Medulla oblongata (tissue), 1 donor: ENCODE measurements at regions not wholly inside any gene's neighbourhood (a gene's known extent, or its start where the extent isn't known, plus 50 kb on each side); places are given as distances from the start of the nearest gene placed in this dataset.
"Not testable (repeated sequence)": the region's sequence is repeated elsewhere in the genome, so short reads cannot be mapped to it uniquely, and the experiment has no call there.

Experiments used
- DNase-seq: peaks from one replicate; pipeline ENCODE4 v3.0.0-alpha.2; 2015; ENCODE audit errors: extremely low spot score

- DNase-seq: no peak
These were observed 166.5 kb upstream of the LDB2 start for GRCh38 chr4:17064959-17065358.

GRCh38 chr4:17063888-17064287 lies 165.4 kb upstream of the LDB2 start:
- no peak for DNase-seq

GRCh38 chr4:17060230-17060629 lies 161.8 kb upstream of the LDB2 start:
- DNase-seq: no peak

DNA sequence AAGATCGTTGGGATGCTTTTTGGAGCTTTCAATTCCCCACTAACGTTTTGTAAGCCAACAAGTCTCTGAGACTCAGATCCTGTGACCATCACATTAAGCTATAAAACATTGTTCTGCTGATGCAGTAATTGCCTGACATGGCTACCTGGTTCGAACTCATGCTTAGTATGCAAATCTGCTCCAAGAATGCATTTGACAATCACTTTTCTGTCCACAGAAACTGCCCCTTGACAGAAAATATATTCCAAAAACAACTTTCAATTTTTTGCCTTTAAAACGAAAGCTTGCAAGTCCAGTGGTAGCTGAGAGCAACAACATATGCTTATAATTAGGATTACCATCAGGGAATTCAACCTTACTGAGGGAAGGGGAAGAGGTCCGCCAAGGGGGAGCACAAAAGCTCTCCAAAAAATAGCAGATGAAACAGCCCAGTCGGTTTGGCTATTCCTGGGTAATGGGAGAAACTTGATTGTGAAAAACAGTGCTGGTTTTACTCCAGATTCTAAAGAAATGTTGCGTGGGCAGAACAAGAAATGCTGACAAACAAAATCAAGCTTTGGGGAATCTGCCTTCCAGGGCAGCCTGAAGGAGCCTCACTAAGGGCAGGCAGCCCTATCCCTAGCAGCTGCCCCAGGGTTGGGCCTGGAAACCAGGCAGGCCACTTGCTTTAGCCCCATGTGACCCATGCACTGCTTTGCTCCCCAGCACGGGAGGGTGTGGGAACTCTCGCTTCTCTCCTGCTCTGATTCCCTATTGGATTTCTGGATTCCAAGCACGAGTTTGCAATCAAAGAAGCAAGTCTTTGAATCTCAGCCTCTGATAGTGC lies 160.7 kb upstream of the LDB2 start:
- no peak for DNase-seq

DNA sequence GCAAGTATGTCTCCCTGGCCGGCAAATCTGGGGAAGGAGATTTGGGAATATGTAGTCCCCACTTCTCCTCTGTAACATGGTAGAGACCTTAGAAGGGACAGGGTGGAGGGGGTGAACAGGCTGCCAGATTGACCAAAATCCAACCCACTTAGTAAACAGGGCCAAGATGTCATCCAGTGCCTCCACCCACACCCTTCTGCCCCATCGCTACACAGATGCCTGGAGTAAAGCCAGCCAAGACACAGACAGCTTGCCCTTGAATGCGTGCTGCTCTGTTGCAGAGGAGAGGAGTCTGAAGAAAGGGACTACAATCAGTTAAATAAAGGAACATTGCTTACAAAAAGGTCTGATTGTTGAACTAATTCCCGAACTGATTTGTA lies 160.1 kb upstream of the LDB2 start:
- DNase-seq: no peak

DNA sequence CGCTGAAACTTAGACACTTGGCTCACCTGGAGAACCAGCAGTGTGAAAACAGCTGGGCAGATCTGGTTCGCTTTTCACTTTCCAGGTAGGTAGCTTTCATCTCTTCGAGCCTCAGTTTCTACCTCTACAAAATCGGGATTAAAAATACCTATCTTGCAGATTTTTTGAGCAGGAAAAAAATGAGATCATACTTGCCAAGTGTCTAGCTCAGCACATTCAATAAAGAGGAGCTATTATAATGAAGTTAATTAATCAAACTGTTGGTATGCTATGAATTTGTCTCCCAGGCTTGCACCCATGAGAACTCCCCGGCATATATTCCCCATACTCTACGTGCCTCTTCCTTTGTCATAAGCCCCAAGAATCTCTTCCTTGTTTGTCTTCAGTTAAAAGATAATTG lies 158.6 kb upstream of the LDB2 start:
- no peak for DNase-seq

GRCh38 chr4:17055788-17056187 lies 157.3 kb upstream of the LDB2 start:
- DNase-seq: no peak

DNA sequence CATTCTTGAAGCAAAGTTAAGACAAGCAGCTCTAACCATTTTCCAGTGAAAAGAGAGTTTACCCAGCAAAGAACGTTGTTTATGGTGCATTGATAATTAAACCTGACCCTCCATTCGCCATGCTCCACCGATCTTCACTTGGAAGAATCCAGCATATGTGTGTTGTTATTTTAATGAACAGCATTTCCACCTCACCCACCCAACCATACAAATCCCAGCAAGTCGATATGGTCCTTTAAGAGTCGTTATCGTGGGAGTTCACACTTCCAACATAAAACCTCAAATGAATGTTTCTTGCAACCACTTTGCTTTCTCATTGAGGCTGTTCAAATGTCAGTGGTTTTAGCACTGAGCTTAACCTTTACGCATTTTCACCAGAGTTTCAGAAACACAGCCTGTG lies 147.4 kb upstream of the LDB2 start:
- no peak for DNase-seq

- no peak for DNase-seq
These were observed 140.2 kb upstream of the LDB2 start for GRCh38 chr4:17038510-17039176.

- no peak for DNase-seq
These were observed 135.3 kb upstream of the LDB2 start for GRCh38 chr4:17033768-17034181.

GRCh38 chr4:17033025-17033767 lies 134.8 kb upstream of the LDB2 start:
- DNase-seq: no peak

DNA sequence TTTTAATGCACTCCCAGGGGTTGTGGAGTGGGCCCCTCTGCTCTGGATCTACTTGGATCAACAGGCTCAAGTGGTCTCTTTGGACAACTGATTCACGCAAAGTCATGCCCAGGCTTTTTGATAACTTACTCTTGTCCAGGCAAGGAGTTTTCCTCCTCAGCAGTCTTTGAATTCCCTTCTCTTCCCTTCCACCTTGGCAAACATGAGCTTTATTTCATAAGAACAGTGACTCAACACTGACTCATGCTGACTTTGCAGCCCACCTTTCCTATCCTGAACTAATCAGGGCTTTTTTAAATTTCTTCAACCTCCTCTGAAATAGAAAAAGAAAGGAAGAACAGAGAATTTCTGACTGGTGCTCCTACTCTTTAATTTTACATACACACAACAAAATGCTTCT lies 132.1 kb upstream of the LDB2 start:
- DNase-seq: no peak

- DNase-seq: no peak
These were observed 131.5 kb upstream of the LDB2 start for GRCh38 chr4:17029964-17030363.

GRCh38 chr4:17029432-17029831 lies 131.0 kb upstream of the LDB2 start:
- no peak for DNase-seq

- no peak for DNase-seq
These were observed 129.1 kb upstream of the LDB2 start for GRCh38 chr4:17027495-17027894.

DNA sequence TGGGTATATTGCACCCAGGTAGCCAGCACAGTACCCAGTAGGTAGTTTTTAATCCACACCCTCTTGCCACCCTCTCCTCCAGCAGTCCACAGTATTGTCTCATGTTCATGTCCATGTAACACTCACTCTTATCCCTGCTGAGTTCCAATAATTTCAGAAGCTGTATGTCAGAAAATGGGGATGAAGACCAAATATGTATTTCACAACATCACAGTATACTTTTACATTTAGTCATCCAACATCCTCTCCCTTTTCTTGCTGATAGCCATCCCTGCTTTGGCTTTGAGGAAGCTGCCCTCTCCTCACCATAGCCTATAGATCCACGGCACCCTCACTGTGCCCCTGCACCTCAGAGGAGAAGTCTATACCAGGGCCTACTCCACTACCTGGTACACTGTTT lies 126.0 kb upstream of the LDB2 start:
- no peak for DNase-seq

DNA sequence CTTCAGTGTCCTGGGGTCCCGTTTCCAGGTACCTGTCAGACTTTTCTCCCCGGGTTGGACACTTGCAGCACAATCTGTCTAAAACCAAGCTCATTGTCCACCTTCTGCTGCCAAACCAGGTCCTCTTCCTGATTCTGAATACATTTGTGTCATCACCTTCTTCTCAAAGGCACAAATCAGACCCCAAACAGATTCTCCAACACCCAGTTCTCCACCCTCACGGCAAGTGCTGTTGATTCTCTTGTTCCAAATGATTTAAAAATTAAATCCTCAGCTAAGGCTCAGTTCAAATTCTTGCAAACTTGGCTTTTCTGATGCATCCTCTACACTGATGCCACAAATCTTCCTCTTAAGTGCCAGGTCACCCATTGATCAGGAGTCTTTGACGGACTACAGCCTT lies 122.5 kb upstream of the LDB2 start:
- no peak for DNase-seq

GRCh38 chr4:17020451-17020850 lies 122.0 kb upstream of the LDB2 start:
- no peak for DNase-seq

- DNase-seq: not testable (repeated sequence)
These were observed 120.2 kb upstream of the LDB2 start for GRCh38 chr4:17018621-17019020.

GRCh38 chr4:17018013-17018412 lies 119.6 kb upstream of the LDB2 start:
- DNase-seq: no peak

- no peak for DNase-seq
These were observed 115.0 kb upstream of the LDB2 start for GRCh38 chr4:17013382-17014006.

GRCh38 chr4:17012451-17012850 lies 114.0 kb upstream of the LDB2 start:
- no peak for DNase-seq
